Stomach (tissue), 8 donors: ENCODE measurements at regions not wholly inside any gene's neighbourhood (a gene's known extent, or its start where the extent isn't known, plus 50 kb on each side); places are given as distances from the start of the nearest gene placed in this dataset.

Experiments used
- DNase-seq, 2 donors: peaks; one replicate each; pipeline versions ENCODE4 v3.0.0 to v3.0.0-alpha.2; 2013 to 2019
- H3K27ac ChIP-seq, 5 donors: fragments of 200-600 bp in 4 of 5; sonication (generic) in 4 of 5; one replicate each; pipeline ENCODE4 v1.5.1; 2013 to 2019; ENCODE audit warnings: mild to moderate bottlenecking in 1 of 5, moderate library complexity in 1 of 5
- H3K27me3 ChIP-seq, 3 donors: fragments of 200-600 bp; sonication (generic); one replicate each; pipeline ENCODE4 v1.5.1; 2017 to 2019; ENCODE audit warnings: mixed run types in 1 of 3
- H3K36me3 ChIP-seq, 4 donors: fragments of 200-600 bp; sonication (generic); 1 replicate in 3 of 4; 2 replicates in 1 of 4; pipeline ENCODE4 v1.5.1; 2016 to 2019
- H3K4me1 ChIP-seq, 4 donors: fragments of 200-600 bp; sonication (generic); one replicate each; pipeline ENCODE4 v1.5.1; 2016 to 2019
- H3K4me3 ChIP-seq, 4 donors: fragments of 200-600 bp; sonication (generic) in 3 of 4; one replicate each; pipeline ENCODE4 v1.5.1; 2016 to 2019; ENCODE audit warnings: mild to moderate bottlenecking in 1 of 4
- H3K9me3 ChIP-seq, 4 donors: fragments of 200-600 bp; sonication (generic); one replicate each; pipeline ENCODE4 v1.5.1; 2016 to 2019
- EP300 ChIP-seq: sonication (generic); formaldehyde crosslinking; IDR thresholded peaks from one replicate; pipeline ENCODE4 v1.6.1; 2017; ENCODE audit warnings: antibody characterized with exemption
- POLR2A ChIP-seq, 4 donors: fragments of 450-650 bp; IDR thresholded peaks; one replicate each; pipeline ENCODE4 v1.6.1; 2016; ENCODE audit warnings: antibody characterized with exemption in 4 of 4, control low read depth in 2 of 4, mild to moderate bottlenecking in 1 of 4, moderate library complexity in 1 of 4
- POLR2AphosphoS5 ChIP-seq, 3 donors: sonication (generic); formaldehyde crosslinking; IDR thresholded peaks; one replicate each; pipeline ENCODE4 v1.6.1; 2016; ENCODE audit warnings: antibody characterized with exemption in 3 of 3
- WGBS, 5 donors: extraction: QIAGEN DNeasy Blood & Tissue Kit in 3 of 5; methylation state at CpG; one replicate each; pipeline versions ENCODE4 v1.1.5 to v1.1.7; 2013 to 2018; 5-methylcytosine and 5-hydroxymethylcytosine counted together
- intact Hi-C: fragments of 100-400 bp; cut with DNase I; formaldehyde crosslinking; loops from one replicate; pipeline ENCODE4 v1.15.1; 2023; ENCODE audit warnings: low total_unique reads
- TF ChIP-seq, protein P1 (sequence below), 7 experiments: fragments of 450-650 bp in 4 of 7; fragments of 200-600 bp in 3 of 7; sonication (generic) in 3 of 7; IDR thresholded peaks; one replicate each; pipeline ENCODE4 v1.5.1; 2016 to 2019; ENCODE audit warnings: antibody characterized with exemption in 7 of 7, control low read depth in 2 of 7, mild to moderate bottlenecking in 1 of 7
- donor health status: healthy with polysubstance abuse.
- donor health status: Bipolar disorder and iron deficiency.
- donor health status: healthy.

DNA sequence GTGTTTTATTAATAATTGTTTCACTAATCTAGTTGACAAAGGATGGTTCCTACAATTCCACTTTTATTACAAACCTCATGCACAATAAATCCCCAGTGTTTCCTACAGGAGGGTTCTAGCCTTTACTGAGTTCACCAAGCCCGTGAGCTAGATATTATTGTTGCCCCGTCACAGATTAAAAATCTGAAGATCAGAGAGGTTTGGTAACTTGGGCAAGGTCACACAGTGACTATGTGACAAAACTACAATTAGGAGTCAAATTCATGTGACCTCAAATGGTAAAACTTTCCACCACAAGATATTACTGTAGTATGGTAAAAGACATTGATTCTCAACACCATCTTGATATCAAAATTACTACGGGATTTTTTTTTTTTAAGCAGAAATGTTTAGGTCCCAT lies 124.6 kb downstream of the BTC start:
- H3K27me3 ChIP-seq: no peaks in the 10 kb centered on the region
- no peak for DNase-seq
- intact Hi-C loops: loop anchor here (5.0 kb wide), 1 partner anchor 292 kb away; no protein-coding TSS in a partner anchor
- H3K4me1 ChIP-seq: peaks cover 0 to 11% (median 1%) of the 10 kb centered on the region in 4 donors
- no peak for TF ChIP-seq EP300
- TF ChIP-seq, protein P1, sequence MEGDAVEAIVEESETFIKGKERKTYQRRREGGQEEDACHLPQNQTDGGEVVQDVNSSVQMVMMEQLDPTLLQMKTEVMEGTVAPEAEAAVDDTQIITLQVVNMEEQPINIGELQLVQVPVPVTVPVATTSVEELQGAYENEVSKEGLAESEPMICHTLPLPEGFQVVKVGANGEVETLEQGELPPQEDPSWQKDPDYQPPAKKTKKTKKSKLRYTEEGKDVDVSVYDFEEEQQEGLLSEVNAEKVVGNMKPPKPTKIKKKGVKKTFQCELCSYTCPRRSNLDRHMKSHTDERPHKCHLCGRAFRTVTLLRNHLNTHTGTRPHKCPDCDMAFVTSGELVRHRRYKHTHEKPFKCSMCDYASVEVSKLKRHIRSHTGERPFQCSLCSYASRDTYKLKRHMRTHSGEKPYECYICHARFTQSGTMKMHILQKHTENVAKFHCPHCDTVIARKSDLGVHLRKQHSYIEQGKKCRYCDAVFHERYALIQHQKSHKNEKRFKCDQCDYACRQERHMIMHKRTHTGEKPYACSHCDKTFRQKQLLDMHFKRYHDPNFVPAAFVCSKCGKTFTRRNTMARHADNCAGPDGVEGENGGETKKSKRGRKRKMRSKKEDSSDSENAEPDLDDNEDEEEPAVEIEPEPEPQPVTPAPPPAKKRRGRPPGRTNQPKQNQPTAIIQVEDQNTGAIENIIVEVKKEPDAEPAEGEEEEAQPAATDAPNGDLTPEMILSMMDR (IDR thresholded peaks at IDR 0.05): no peak
- no peak for TF ChIP-seq POLR2AphosphoS5 (IDR thresholded peaks at IDR 0.05)
- TF ChIP-seq POLR2A (IDR thresholded peaks at IDR 0.05): no peak
- 85 to 98% (median 95%) methylated on average over 3 of the region's 3 CpGs for WGBS, 5 donors
- no peak overlapping the region for H3K27ac ChIP-seq
- H3K9me3 ChIP-seq: no peaks in the 10 kb centered on the region
- no peaks in the 10 kb centered on the region for H3K36me3 ChIP-seq
- H3K4me3 ChIP-seq: no peak overlapping the region

DNA sequence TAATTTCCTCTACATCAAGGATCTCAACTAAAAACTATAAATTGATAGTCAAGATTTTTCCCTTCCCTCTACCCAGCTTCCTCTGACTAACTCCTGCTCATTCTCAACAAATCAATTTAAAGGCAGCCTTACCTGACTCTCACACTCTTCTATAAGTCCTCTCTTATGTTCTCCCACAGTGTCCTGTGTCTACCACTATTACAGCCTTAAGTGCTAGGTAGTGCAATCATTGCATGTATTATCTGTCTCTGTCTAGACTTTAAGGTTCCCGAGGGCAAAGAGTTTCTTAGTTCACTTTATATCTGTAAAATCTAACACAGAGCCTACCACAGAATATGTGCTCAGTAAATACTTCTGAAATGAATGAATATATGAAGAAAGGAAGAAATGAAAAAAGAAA lies 123.7 kb downstream of the BTC start:
- Histone ChIP-seq H3K4me1 (peaks cover 0 to 11% (median 3%) of the 10 kb centered on the region in 4 donors), H3K36me3 (no peaks in the 10 kb centered on the region), H3K9me3 (no peaks in the 10 kb centered on the region), H3K4me3 (no peak overlapping the region), H3K27ac (no peak overlapping the region), H3K27me3 (no peaks in the 10 kb centered on the region)
- no peak for DNase-seq
- intact Hi-C loops: loop anchor here (5.0 kb wide), 1 partner anchor 293 kb away; no protein-coding TSS in a partner anchor
- TF ChIP-seq EP300: no peak
- TF ChIP-seq, protein P1 (IDR thresholded peaks at IDR 0.05): no peak
- no peak for TF ChIP-seq POLR2AphosphoS5 (IDR thresholded peaks at IDR 0.05)
- no peak for TF ChIP-seq POLR2A (IDR thresholded peaks at IDR 0.05)
- 64 to 80% (median 73%) methylated on average over 1 of the region's 1 CpG for WGBS, 5 donors

DNA sequence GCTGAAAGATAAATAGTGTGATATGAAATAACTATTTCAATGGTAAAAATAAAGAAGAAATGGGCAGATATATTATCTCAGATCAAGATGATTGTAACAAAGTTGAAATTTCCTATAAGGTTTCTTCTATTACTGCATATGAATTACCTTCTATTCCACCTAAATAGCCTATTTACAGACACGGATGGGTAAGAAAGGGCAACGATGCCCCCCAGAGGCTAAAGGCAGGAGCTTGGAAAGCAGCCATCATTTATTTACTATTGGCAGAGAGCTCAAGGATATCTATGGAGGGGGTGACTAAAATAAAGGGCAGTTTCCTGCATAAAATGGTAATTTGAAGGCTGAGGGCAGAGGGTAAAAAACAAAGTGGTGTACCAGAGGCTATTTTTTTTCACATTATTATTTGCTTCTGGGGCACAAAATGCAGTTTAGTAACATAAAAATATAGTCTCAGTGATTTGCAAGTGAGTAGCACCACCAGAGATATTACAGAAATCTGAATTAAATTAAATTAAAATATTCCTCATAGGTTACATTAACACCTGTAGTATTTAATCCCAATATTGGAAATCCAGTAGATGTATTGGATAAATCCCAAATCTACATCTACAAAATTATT lies 123.1 kb downstream of the BTC start:
- H3K36me3 ChIP-seq: no peaks in the 10 kb centered on the region
- H3K4me3 ChIP-seq: no peak overlapping the region
- no peaks in the 10 kb centered on the region for H3K27me3 ChIP-seq
- no peak for TF ChIP-seq POLR2AphosphoS5 (IDR thresholded peaks at IDR 0.05)
- TF ChIP-seq, protein P1 (IDR thresholded peaks at IDR 0.05): peak in 3 of 7 experiments; percentile 34 to 48 (median 36)
- TF ChIP-seq EP300: no peak
- no peak for TF ChIP-seq POLR2A (IDR thresholded peaks at IDR 0.05)
- intact Hi-C loops: loop anchor here (5.0 kb wide), 1 partner anchor 294 kb away; no protein-coding TSS in a partner anchor
- H3K27ac ChIP-seq: no peak overlapping the region
- H3K9me3 ChIP-seq: no peaks in the 10 kb centered on the region
- H3K4me1 ChIP-seq: peaks cover 0 to 11% (median 3%) of the 10 kb centered on the region in 4 donors
- 0 to 2% (median 1%) methylated on average over 2 of the region's 2 CpGs for WGBS, 5 donors
- DNase-seq: peak; percentile 46 to 72

DNA sequence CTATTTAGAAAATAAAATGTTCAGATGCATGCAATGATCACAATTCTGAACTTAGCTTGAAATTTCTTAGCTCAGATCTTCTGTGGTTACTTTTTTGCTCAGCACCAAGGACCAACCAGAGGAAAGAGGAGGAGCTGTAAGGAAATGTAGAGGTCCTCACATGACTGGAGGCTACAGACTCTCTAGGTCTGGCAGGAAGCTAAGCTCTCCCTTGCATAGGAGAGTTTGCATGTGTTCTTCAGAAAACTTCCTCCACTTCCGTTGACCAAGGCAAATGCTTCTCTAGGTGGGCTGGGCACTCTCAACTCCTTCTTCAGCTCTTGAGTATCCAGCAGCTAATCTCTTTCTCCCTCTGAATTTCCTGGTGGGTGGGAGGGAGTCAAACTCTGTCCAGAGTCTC lies 119.6 kb downstream of the BTC start:
- no peaks in the 10 kb centered on the region for H3K27me3 ChIP-seq
- H3K36me3 ChIP-seq: no peaks in the 10 kb centered on the region
- no peak for DNase-seq
- H3K4me1 ChIP-seq: peaks cover 0 to 11% (median 3%) of the 10 kb centered on the region in 4 donors
- no peaks in the 10 kb centered on the region for H3K9me3 ChIP-seq
- no peak overlapping the region for H3K4me3 ChIP-seq
- TF ChIP-seq, protein P1 (IDR thresholded peaks at IDR 0.05): no peak
- TF ChIP-seq EP300 (no peak), POLR2A (IDR thresholded peaks at IDR 0.05) (no peak), POLR2AphosphoS5 (IDR thresholded peaks at IDR 0.05) (no peak)
- intact Hi-C loops: loop anchor here (5.0 kb wide), 1 partner anchor 297 kb away; no protein-coding TSS in a partner anchor
- H3K27ac ChIP-seq: no peak overlapping the region
- 17 to 54% (median 36%) methylated on average over 1 of the region's 1 CpG for WGBS, 5 donors
